Right renal cortex interstitium (tissue), 3 donors: ENCODE measurements at regions not wholly inside any gene's neighbourhood (a gene's known extent, or its start where the extent isn't known, plus 50 kb on each side); places are given as distances from the start of the nearest gene placed in this dataset.
"Not testable (repeated sequence)": the region's sequence is repeated elsewhere in the genome, so short reads cannot be mapped to it uniquely, and the experiment has no call there.

Experiments used
- DNase-seq, 3 donors: peaks; one replicate each; pipeline ENCODE4 v3.0.0-alpha.2; 2013; ENCODE audit warnings: low read depth in 3 of 3, low spot score in 2 of 3

DNA sequence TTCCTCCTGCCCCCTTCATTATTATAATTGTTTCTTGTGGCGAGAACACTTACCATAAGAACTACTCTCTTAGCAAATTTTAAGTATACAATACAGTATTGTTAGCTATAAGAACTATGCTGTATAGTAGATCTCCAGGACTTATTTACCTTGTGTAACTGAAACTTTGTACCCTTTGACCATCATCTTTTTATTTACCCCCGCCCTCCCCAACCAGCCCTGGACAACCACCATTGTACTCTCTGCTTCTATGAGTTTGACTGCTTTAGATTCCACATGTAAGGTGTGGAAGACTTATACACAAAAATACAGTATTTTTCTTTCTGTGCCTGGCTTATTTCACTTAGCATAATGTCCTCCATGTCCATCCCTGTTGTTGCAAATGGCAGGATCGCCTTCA is 161.1 kb downstream of the PHF8 start:
- DNase-seq: no peak

GRCh38 chrX:53882331-53882730 is 161.9 kb downstream of the PHF8 start:
- peak in 1 of 3 donors; percentile 8 for DNase-seq

DNA sequence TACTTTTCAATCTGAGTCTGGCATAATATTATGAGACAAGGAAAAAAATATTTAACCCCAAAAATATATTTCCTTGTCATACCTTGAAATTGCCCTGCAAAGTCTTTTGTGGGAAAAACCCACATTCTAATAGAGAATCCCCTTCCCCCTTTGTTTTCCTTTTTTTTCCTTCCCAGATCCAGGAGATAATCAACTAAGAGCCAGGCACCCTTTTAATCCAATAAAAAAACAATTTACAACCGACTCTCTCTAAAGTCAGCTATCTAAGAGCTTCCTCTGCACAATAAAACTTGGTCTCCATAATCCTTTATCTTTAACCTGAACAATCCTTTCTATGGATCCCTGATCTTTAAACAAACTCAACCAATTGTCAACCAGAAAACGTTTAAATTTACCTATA is 163.5 kb downstream of the PHF8 start:
- not testable (repeated sequence) for DNase-seq

DNA sequence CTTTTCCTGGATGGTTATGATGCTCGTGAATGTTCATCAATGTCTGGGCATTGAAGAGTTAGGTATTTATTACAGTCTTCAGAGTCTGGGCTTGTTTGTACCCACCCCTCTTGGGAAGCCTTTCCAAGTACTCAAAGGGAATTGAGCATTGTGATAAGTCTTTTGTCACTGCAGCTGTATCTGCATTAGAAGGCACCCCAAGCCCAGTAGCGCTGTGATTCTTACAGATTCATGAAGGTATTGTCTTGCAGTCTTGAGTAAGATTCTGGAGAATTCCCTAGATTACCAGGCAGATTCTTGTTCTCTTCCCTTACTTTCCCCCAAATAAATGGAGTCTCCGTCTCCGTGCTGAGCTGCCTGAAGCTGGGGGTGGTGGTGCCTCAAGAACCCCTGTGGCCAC is 173.4 kb upstream of the HUWE1 start:
- no peak for DNase-seq

- DNase-seq: peak in 1 of 3 donors; percentile 10
Measured at GRCh38 chrX:53831662-53832635, 145.4 kb upstream of the HUWE1 start.

DNA sequence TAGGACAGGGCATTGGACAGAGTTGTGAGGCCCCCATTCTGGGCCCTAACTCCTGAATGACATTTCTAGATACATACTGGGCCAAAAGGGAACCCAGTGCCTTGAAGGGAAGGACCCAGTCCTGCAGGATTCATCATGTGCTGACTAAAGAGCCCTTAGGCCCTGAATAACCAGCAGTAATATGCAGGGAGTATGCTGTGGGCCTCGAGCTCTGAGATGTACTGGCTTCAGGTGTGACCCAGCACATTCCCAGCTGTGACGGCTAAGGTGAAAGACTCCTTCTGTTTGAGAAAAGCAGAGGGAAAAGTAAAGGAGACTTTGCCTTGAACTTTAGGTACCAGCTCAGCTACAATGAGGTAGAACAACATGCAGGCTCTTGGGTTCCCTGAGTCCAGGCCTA is 138.2 kb upstream of the HUWE1 start:
- DNase-seq: no peak

DNA sequence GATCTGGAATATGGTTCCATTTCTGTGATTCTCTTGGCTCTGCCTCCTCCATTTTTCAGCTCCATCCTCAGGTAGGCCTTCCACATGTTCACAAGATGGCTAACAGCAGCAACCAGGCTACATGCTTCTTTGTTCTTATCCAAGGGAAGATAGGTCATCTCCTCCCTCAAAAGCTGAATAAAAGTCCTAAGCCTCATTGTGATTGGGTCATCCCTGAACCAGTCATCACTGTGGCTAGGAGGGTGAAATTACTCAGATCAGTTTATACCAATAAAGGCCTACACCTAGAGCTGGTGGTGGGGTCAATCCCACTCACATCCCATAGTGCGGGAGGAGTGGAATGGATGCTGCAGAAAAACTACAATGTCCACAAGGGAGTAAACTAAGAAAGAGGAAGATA is 131.6 kb upstream of the HUWE1 start:
- not testable (repeated sequence) for DNase-seq

- no peak for DNase-seq
Measured at GRCh38 chrX:53817548-53817947, 131.0 kb upstream of the HUWE1 start.

GRCh38 chrX:53813670-53814440 is 127.3 kb upstream of the HUWE1 start:
- DNase-seq: no peak

- no peak for DNase-seq
Measured at GRCh38 chrX:53798281-53798680, 111.8 kb upstream of the HUWE1 start.

GRCh38 chrX:53795576-53795975 is 109.1 kb upstream of the HUWE1 start:
- no peak for DNase-seq

GRCh38 chrX:53794181-53794580 is 107.7 kb upstream of the HUWE1 start:
- no peak for DNase-seq

- no peak for DNase-seq
Measured at GRCh38 chrX:53768865-53769264, 82.3 kb upstream of the HUWE1 start.

- no peak for DNase-seq
Measured at GRCh38 chrX:53768451-53768850, 81.9 kb upstream of the HUWE1 start.

DNA sequence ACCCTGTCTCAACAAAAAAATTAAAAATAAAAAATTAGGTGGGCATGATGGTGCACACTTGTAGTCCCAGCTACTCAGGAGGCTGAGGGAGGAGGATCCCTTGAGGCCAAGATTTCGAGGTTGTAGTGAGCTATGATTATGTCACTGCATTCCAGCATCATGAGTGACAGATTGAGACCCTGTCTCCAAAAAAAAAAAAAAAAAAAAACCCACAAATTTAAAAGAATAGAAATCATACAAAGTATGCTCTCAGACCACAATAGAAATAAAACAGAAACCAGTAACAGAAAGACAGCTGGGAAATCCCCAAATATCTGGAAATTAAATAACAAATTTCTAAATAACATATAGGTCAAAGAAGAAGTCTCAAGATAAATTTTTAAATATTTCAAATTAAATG is 81.0 kb upstream of the HUWE1 start:
- no peak for DNase-seq

DNA sequence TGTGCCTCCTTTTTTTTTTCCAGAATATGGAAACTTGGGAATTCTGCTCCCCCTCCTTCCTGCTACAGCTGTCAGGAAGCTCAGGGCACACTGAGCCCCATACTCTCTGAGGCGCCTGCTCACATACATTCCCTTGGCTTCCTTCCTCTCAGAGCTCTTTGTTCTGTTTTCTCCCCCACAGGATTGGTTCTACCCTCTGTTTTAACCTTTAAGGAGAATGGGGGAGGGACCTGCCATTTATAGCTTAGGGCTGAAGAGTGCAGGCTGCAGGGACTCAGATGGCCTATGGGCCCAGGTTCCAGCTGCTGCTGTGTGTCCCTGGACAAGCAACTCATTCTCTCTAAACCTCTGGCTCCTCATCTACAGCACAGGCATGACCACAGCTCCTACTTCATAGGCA is 70.7 kb upstream of the HUWE1 start:
- not testable (repeated sequence) for DNase-seq

- no peak for DNase-seq
Measured at GRCh38 chrX:53746718-53747117, 60.2 kb upstream of the HUWE1 start.

GRCh38 chrX:53743244-53743643 is 56.7 kb upstream of the HUWE1 start:
- no peak for DNase-seq

DNA sequence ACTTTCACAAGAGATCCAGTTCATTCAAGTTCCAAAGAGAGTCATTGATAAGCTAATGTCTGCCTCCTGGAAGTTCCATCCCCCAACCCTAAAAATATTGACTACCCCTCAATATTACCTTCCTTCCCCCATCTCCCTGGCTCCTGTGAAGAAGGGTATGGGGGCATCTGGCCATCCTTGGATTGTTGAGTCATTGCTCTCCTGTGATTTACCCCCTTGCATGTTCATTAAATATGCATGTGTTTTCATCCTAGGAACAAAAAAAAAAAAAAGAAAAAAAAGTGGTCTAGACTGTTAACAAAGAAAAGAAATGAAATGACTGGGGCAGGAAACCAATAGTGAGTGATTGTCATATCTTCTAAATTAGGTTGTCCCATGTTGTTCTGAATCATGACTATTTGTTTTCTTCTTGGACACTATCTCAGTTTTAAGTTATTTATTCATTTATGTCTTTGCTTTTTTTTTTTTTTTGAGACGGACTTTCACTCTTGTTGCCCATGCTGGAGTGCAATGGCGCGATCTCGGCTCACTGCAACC is 51.9 kb upstream of the HUWE1 start:
- no peak for DNase-seq
